ENCODE measurements at regions not wholly inside any gene's neighbourhood (a gene's known extent, or its start where the extent isn't known, plus 50 kb on each side); places are given as distances from the start of the nearest gene placed in this dataset.

DNA sequence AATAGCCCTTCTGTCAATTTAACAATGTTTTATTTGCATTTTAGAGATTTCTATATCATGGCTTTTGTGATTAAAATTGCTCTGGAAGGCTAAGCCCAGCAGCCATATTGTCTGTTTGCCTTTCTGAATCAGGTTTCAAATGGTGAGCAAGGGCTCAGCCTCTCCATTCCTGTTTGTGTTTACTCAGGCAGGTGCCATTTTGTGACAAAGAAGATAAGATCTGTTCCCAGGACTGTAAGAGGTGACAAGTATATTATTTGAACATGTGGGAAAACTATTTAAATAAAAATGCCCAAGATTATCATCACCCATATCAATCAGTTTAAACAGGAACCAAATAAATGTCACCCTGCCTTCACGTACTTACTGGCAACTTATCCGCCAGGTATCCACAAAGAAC is 641.3 kb upstream of the KLF4 start:
- no peak for ATAC-seq

DNA sequence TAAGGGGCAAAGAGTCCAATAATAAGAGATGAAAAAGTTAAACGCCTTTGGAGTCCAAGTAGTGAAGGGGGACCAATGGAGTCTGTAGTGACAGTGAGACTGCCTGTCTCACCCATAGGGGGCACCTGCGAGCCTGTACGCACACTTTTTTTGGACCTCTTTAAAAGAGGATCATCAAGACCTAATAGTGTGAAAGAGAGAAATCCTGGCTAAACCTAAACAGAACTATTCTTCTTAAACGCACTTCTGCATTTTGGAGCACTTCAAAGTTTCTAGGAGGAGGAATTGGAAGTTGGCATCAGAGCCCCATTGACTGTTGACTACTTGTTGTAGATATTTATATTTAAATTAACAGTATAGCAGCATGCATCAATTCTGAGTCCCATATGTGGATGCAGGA is 636.1 kb upstream of the KLF4 start:
- no peak for ATAC-seq

DNA sequence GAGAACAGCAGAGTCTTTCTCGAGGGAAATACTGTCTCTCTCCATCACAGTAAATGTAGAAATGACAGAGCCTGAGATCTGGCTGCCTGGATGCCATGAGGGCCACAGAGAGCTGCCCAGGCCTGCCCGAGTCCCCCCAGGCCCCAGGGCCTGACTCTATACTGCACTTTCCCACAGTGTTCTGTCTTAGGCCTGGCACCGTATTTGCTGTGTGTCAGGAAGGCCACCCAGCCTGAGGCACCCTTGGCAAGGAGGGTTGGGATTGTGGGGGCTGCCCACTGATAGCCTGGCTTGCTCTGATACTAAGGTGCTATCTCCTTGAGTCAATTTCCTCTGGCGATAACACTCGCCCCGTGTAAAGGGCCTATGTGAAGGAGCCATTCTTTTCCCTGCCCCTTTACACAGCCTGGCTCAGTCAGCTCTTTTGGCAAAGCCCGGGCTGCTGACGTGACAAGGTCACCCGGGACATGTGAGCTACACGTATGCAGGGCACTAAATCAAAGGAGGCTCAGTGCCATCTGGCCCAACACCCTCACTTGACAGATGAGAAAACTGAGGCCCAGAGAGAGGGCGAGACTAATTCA is 630.1 kb upstream of the KLF4 start:
- no peak for ATAC-seq

DNA sequence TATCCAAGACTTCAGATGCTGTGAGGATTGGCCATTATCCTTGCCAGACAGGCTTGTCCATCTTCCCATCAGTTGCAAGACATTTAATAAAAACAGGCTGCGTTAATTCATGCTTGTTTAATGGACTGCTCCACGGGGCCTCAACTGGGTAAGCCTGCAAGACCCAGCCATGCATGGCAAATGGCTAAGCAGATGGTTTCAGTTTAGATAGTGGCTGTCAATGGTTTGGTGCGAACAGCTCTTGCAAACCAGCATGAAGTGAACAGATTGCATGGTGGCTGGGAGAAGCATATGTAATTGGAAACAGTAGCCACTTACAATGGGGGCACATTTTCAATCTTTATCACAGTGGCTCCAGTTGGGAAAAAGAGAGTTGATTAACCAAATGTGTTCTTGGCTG is 628.2 kb upstream of the KLF4 start:
- no peak for ATAC-seq

DNA sequence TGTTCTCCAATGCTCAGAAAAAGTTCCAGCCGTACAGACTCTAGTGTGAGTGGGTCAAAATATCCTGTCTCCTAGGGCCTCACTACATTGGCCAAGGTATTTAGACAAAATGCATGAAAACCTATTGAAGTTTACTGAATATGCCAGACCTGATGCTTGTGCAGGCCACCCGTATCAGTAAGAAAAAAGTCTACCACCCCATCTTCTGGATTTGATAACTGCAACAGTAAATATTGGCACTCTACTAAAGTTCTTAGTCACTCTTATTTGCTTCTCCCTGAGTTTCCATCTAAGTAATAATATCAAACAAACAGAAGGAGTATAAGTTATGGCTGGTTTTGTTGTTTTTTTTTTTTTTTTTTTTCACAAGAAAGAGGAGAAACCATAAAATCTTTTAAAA is 627.7 kb upstream of the KLF4 start:
- no peak for ATAC-seq

DNA sequence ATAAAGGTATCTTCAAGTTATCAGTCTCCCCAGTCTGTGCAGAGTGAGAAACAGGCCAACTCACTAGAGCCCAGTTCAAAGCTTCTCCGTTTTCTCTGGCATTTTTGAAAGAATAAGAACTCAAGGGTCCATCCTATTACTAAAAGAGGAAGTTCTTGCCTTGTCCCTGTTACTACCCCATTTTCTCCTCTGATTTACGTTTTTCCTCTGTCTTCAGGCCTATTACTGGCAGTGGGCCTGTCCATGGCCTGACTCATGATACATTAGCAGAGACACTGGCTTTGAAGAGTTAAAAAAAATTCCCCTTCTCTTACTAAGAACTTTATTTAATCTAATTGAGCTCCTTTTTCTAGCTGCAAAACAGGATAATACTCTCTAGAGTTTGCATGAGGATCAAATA is 624.0 kb upstream of the KLF4 start:
- ATAC-seq: no peak

DNA sequence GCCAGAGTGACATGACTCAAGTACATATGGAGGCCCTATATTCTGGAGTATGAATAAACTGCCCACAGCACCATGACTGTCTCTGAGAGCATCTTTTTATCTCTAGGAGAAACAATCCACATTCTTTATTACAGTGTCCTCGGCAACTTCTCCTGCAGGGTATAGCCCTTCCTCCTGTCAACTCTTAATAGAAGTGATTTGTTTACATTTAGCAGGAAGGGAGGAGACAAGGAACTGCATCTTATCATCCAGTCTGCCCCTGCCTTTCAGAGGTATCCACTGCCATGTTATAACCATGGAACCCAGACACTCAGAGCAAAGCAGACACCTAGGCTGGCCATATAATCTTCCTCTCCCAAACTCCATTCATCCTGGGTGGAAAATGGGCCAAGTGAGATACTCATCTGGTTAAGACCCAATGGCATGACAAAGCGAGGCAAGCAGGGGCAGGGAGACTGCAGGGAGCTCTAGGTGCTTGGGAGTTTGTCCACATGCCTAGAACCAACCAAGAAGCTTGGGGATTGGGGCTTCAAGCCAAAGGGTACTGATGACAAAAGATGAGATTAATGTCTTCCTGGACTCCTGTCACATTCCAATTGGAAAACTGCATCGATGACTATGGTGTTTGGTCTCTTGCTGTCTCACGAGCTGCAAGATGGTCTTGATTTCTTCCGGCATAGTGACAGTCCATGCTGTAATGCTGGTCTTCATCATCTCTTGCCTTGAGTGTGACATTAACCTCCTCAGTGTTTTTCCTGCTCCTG is 620.5 kb upstream of the KLF4 start:
- no peak for ATAC-seq

DNA sequence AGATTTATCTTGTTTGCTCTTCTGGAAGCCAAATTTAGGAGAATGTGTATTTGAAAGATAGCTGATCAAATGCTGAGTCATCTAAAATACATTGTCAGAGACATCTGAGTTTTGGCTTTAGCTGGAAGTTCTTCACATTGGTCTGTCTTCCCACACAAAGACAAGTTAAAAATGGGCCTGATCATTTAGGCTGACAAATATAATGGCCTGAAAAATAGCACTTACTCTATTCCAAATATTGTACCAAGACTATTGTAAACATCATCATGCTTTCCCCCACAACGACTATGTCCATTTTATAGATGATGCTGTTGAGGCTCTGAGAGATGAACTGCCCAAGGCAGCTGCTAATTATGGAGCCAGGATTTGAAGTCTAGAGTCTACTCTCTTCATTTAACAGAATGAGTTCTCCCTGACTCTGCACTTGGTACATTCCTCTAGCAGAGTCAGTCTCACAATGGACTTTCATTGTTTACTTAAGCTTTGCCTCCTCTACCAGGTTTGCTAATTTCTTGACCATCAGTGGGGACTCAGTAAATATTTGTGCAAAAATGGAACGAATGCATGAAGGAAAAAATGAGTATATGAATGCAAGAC is 619.4 kb upstream of the KLF4 start:
- ATAC-seq: no peak

DNA sequence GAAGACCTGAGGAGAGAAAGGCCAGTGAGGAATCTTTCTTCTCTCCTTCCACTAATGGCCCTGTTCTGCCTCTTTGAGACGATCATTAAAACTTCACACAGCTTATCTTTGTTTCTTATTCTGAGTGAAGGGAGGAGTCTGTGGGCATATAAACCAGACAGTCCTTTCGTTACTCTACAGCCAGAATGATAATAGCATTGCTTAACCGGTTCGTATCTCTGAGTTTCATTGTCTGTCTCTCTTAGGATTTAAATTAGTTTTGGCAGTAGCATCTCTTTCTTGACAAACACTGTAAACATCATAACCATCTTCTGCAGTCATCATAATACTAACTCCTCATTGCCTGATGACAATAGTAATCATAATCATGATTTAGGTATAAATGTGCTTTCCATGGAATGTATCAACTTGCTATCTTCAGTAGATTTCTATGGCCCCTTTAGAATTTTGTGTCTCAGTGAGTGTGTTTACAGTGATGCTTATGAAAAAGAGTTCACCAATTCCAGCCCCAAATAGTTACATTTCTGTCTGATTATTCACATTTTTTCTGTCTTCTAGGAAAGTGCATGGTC is 618.8 kb upstream of the KLF4 start:
- ATAC-seq: no peak

DNA sequence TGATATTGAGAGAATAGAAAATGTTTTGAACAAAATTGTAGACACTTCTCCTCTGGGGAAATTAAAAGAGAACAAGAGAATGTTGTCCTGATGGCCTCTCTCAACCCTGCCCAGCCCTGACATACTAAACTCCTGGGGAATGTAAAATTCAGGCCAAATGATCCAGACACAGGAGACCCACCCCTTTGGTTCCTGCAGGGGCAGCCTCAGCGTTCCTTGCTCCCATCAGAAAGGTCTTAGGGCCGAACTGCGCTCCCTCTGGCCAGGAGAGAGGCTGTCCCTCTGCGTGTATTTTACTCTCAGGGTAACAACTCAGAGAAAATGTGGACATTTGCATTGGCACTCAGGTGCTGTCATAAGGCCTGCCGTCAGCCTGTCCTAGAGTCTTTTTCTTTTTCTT is 616.3 kb upstream of the KLF4 start:
- ATAC-seq: no peak

DNA sequence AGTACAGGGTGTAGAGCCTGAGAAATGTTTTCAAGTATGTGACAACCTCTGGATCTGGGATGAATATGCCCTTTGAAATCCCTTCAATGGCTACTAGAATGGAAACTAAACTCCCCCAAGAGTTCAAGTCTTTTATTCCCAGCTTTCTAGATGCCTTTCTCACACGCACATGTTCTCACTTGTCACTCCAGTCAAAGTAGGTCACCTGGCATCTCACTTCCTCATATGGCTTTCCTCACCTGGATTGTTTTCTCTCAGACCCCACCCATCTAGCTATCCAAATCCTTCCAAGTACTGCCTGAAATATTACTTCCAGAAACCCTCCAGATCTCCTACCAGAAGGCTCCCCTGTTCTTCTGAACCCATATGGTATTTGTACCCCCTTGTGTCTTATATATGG is 615.4 kb upstream of the KLF4 start:
- ATAC-seq: no peak

DNA sequence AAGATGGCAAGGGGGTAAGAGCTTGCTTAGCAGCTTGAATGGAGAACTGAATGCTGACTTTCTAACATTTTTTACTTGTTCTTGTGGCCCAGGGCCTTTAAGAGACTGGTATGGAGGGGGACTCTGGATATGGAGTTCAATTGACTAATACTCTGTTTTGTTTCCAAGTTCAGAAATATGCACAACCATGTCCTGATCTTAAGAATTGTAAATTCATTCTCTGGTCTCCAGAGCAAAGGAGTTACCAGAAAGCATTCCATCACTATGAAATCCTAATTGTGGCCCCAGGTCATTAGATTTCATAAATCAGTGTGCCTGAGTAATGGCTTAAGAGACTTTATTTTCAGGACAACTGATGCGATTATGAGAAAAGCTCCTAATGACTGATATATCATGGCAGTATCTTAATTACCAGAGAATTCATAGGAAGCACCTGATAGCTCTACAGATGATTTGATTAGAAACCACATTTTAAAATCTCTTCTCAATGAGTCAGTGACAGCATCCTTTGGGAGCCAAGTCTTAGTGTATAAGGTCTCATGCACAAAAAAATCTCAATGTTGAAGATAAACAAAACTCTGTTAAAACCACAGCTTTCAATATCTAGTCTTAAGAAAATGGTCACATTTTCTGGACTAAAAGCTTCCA is 613.6 kb upstream of the KLF4 start:
- ATAC-seq: no peak

DNA sequence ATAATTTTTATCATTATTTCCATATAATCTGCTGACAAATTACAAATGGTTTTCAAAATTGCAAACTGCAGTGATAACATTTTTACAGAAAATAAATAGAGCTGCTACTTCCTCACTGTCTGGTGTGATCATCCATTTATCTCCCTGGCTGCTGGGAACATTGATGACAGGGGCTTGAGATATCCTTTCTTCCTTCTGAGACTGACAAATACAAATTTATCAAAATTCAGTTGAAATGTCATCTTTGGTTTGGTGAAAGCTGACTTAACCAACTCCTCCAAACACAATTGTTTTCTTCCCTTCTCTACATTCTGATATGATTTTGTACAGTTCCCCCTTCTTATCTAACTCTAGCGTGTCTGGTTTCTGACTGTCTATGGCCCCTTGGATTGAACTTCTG is 611.8 kb upstream of the KLF4 start:
- ATAC-seq: no peak

DNA sequence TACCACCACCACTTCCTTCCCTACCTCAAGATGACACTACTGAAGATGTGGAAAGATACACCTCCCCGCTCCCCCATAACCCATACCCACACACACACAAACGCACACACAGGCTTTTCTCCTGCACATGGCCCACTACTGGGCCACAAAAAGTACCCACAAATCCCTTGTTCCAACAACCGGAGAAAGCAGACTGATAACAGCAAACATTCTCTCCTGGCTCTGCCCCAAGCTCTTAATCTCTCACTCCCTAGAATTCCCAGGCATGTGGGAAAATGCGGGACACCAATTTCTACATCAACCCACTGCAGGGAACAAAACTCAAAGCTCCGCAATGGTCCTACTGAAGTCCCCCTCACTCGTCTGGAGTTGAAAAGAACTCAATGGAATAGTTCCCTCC is 611.0 kb upstream of the KLF4 start:
- ATAC-seq: no peak

DNA sequence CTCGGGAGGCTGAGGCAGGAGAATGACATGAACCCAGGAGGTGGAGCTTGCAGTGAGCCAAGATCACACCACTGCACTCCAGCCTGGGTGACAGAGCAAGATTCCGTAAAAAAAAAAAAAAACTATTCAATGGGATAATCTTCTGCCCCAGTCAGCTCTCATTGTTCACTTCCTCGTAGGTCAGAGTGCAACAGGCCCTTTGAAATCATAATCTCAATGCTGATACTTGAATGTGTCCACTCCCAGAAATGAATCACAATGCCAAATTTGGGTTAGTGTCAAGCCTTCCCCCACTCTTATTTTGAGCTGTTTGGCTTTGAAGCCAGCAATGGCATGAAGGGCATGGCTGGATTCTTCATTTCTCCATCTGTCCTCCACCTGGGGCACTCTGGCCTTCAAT is 610.3 kb upstream of the KLF4 start:
- no peak for ATAC-seq

DNA sequence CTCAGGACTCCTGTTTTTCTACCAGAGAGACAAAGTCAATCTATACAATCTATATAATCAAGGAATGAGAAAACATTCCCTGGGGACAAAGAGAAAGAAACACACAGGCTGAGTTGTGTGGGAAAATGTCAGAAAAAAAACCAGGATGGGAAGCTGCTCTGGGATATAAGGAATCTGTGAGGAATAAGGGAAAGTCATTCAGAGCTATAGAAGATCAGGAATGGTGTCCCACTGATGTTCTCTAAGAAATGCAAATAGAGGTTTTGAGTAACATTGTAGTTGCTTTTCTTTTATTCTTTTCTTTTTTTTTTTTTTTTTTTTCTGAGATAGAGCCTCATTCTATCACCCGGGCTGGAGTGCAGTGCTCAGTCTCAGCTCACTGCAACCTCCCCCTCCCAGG is 605.9 kb upstream of the KLF4 start:
- no peak for ATAC-seq

DNA sequence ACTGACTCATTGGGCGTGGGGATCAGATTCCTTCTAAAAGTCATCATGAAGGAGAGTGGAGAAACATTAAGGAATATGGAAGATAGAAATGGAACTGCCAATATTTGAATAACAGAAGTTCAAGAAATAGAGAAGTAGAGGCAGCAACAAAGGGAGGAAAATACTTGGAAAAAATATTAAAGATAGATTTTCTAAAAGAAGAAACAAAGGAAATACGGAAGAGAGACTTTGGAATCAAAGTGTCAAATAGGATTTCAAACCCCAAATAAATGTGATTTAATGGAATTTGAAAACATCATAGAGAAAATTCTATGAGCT is 605.1 kb upstream of the KLF4 start:
- ATAC-seq: no peak

DNA sequence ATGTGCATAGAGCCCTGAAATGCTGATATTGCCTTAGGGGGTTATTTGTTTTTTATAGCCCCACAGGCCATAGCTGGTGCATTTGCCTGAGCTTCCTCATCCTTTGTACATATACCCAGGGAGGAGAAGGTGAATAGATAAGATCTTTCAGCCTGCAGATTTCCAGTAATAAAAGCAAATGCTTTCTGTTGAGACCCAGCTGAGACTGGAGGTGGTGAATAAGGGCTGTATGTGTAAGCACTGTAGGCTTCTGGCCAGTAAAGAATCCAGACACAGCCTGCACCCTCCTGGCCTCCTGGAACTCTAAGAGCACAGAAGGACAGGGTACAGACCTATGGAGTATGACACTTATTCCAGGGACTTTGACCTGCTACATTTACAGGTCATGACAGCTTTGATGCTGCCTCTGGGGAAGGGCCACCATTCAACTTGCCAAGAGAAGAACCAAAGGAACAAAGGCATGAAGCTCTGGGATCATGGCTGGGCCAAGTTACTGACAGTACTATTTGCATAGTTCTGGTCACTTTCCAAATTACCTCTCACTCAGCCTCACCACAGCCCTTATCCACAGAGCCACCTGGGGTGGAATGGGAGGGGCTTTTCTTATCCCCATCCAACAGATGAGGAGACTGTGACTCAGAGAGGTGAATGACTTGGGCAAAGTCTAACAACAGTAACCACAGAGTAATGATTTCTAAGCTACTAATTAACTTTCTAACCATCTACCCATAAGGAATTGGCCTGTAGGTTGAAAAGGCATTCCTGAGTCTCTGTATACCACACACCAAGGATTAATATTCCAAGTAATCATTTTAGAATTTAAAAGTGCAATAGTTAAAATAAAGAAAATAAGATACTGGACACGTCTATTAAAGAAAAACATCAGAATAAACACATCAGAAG is 604.5 kb upstream of the KLF4 start:
- ATAC-seq: no peak

DNA sequence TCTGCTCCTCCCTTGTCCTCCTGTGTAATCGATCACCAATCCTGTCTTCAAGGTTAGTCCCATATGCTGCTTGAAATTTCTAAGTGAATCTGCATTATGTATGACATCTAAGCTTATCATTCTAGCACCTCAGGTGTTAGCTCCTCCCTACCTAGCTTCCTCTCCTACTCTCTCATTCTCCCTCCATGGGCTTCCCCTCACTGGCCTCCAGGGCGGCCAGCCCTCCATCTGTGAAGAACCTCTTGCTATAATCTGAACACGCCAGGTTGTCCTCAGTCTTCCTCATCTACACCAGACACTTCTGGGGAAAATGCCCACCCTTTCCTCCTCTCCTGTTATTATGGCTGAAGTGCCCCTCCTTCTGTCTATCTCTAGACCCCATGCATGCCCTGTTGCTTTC is 599.3 kb upstream of the KLF4 start:
- no peak for ATAC-seq

DNA sequence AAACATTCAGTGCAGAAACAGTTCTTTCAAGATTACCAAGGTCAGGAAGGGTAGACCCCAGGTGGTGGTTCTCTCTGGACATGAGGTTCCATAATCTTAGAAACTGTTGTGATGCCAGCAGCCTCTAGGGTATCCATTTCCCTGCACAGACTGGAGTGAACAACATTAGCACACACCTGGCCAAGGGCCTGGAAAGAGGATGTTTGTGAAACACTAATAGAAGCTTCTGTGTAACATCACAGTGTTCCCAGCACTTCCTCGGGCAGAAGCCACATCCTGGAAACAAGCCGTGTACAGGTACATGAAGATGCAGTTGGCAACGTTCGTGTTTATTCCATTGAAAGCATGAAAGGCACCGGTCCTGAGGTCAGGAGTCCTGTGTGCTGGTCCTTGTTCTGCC is 598.2 kb upstream of the KLF4 start:
- ATAC-seq: no peak

DNA sequence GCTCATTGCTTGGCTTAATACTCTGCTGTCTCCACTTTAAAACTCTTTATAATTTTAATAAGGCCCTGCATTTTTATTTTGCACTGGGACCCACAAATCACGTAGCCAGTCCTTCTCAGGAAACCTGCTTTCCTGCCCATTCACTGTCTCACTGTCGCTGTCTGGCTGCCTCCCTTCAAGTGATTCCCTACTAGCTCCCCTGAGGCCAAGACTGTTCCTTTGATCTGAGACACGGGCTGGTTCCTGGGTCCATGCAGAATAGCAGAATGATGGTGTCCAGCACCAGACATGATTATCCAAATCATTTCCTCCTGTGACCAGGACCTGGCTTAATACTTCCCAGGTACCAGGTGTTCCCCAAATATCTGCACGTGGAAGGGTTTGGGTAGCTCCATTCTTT is 597.1 kb upstream of the KLF4 start:
- ATAC-seq: no peak

DNA sequence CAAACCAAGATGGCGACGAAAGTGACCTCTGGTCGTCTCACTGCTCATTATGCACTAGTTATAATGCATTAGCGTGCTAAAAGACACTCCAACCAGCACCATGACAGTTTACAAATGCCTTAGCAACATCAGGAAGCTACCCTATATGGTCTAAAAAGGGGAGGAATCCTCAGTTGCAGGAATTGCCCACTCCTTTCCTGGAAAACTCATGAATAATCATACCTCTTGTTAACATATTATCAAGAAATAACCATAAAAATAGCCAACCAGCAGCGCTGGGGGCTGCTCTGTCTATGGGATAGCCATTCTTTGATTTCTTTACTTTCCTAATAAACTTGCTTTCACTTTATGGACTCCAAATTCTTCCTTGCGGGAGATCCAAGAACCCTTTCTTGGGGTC is 595.7 kb upstream of the KLF4 start:
- no peak for ATAC-seq

DNA sequence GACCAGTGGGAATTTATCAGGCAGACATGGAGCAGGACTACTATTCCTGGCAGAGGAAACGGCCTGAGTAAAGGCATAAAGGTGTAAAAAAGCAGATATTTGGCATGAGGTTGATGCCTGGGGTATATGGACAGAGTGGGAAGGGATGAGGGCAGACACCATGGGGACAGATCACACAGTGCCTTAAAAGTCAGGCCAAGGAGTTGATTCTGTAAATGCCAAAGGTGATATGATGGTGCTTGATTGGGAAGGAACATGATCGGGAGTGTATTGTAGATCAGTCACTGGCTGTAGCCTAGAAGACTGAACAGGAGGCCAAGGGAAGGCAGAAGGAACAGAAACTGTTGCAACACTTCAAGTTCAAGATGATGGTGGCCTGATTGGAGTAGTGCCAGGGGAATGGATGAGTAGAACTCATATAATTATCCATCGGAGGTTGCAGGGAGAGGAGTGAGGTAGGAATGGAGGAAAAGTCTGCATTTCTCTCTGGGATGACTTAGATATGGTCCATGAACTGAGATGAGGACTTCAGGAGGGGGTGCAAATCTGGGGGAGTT is 594.3 kb upstream of the KLF4 start:
- ATAC-seq: no peak

Data from activated CD4-positive, CD25-positive, alpha-beta regulatory T cell treated with anti-CD3 and anti-CD28 coated beads, Interleukin-2, amount 50 U/mL, for 24 hours (primary cell).